SK-N-DZ (cell line): ENCODE measurements at regions not wholly inside any gene's neighbourhood (a gene's known extent, or its start where the extent isn't known, plus 50 kb on each side); places are given as distances from the start of the nearest gene placed in this dataset.
"Not testable (repeated sequence)": the region's sequence is repeated elsewhere in the genome, so short reads cannot be mapped to it uniquely, and the experiment has no call there.

Source experiments
- DNase-seq: peaks from one replicate; pipeline ENCODE4 v3.0.0-alpha.2; 2015; ENCODE audit warnings: low spot score

GRCh38 chr2:219832904-219833303 lies 205.5 kb downstream of the SLC4A3 start:
- DNase-seq = no peak

GRCh38 chr2:219835493-219835892 lies 208.1 kb downstream of the SLC4A3 start:
- no peak for DNase-seq

GRCh38 chr2:219836647-219837177 lies 209.3 kb downstream of the SLC4A3 start:
- no peak for DNase-seq

GRCh38 chr2:219844401-219845091 lies 217.1 kb downstream of the SLC4A3 start:
- DNase-seq = no peak

- DNase-seq = no peak
These were observed 221.5 kb downstream of the SLC4A3 start for GRCh38 chr2:219848882-219849281.

GRCh38 chr2:219851169-219851568 lies 223.7 kb downstream of the SLC4A3 start:
- no peak for DNase-seq

- DNase-seq = no peak
These were observed 224.5 kb downstream of the SLC4A3 start for GRCh38 chr2:219851801-219852481.

GRCh38 chr2:219852626-219853025 lies 225.2 kb downstream of the SLC4A3 start:
- no peak for DNase-seq

- no peak for DNase-seq
These were observed 229.2 kb downstream of the SLC4A3 start for GRCh38 chr2:219856602-219857001.

- DNase-seq = no peak
These were observed 230.3 kb downstream of the SLC4A3 start for GRCh38 chr2:219857751-219858150.

GRCh38 chr2:219861307-219861706 lies 233.9 kb downstream of the SLC4A3 start:
- no peak for DNase-seq

- no peak for DNase-seq
These were observed 236.7 kb downstream of the SLC4A3 start for GRCh38 chr2:219864154-219864553.

- DNase-seq = no peak
These were observed 241.2 kb downstream of the SLC4A3 start for GRCh38 chr2:219868635-219869034.

- DNase-seq = no peak
These were observed 242.6 kb downstream of the SLC4A3 start for GRCh38 chr2:219870041-219870440.

GRCh38 chr2:219871351-219871750 lies 243.9 kb downstream of the SLC4A3 start:
- DNase-seq = no peak

- DNase-seq = no peak
These were observed 247.6 kb downstream of the SLC4A3 start for GRCh38 chr2:219875036-219875435.

GRCh38 chr2:219875986-219876385 lies 248.6 kb downstream of the SLC4A3 start:
- DNase-seq = not testable (repeated sequence)

- no peak for DNase-seq
These were observed 249.5 kb downstream of the SLC4A3 start for GRCh38 chr2:219876931-219877330.

GRCh38 chr2:219877728-219878127 lies 250.3 kb downstream of the SLC4A3 start:
- DNase-seq = no peak

- no peak for DNase-seq
These were observed 251.1 kb downstream of the SLC4A3 start for GRCh38 chr2:219878516-219878915.

- DNase-seq = no peak
These were observed 254.4 kb downstream of the SLC4A3 start for GRCh38 chr2:219881851-219882250.

- DNase-seq = no peak
These were observed 259.2 kb downstream of the SLC4A3 start for GRCh38 chr2:219886615-219887014.

GRCh38 chr2:219887870-219888269 lies 260.4 kb downstream of the SLC4A3 start:
- no peak for DNase-seq
